ENCODE measurements at regions not wholly inside any gene's neighbourhood (a gene's known extent, or its start where the extent isn't known, plus 50 kb on each side); places are given as distances from the start of the nearest gene placed in this dataset.

GRCh38 chr10:109456566-109457301 is 466.6 kb downstream of the XPNPEP1 start:
- peaks cover 0 to 2% (median 0%) of the 10 kb centered on the region in 3 donors for H3K9me3 ChIP-seq (ENCODE audit: control insufficient read depth in 2 of 3, insufficient read depth in 1 of 3, low read length in 3 of 3)
- no peak overlapping the region for H3K9ac ChIP-seq (ENCODE audit: low read length in 3 of 3)
- peak overlapping the region in 1 of 3 donors; percentile 28 for H3K4me3 ChIP-seq (ENCODE audit: low read length in 3 of 3)
- no peaks in the 10 kb centered on the region for H3K36me3 ChIP-seq (ENCODE audit: control insufficient read depth in 2 of 3, insufficient read depth in 3 of 3, low read length in 3 of 3)
- TF ChIP-seq, protein P1, sequence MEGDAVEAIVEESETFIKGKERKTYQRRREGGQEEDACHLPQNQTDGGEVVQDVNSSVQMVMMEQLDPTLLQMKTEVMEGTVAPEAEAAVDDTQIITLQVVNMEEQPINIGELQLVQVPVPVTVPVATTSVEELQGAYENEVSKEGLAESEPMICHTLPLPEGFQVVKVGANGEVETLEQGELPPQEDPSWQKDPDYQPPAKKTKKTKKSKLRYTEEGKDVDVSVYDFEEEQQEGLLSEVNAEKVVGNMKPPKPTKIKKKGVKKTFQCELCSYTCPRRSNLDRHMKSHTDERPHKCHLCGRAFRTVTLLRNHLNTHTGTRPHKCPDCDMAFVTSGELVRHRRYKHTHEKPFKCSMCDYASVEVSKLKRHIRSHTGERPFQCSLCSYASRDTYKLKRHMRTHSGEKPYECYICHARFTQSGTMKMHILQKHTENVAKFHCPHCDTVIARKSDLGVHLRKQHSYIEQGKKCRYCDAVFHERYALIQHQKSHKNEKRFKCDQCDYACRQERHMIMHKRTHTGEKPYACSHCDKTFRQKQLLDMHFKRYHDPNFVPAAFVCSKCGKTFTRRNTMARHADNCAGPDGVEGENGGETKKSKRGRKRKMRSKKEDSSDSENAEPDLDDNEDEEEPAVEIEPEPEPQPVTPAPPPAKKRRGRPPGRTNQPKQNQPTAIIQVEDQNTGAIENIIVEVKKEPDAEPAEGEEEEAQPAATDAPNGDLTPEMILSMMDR (IDR thresholded peaks at IDR 0.05; ENCODE audit: borderline replicate concordance, extremely low read depth, insufficient read depth), result no peak
- DNase-seq (peak; percentile 52 to 62 (median 61)), FAIRE-seq (no peak)
- H3K4me1 ChIP-seq (ENCODE audit: control insufficient read depth in 2 of 3, insufficient read depth in 2 of 3, low read depth in 1 of 3, low read length in 3 of 3), result no peaks in the 10 kb centered on the region
- intact Hi-C loops (cut with DNase I), result no loop called here
- H3K27ac ChIP-seq (ENCODE audit: low read depth in 2 of 2, low read length in 2 of 2), result no peak overlapping the region
- peaks cover 6% of the 10 kb centered on the region for H3K27me3 ChIP-seq (ENCODE audit: control insufficient read depth, insufficient read depth, low read length)

GRCh38 chr10:109454691-109455090 is 468.6 kb downstream of the XPNPEP1 start:
- H3K9me3 ChIP-seq (ENCODE audit: control insufficient read depth in 2 of 3, insufficient read depth in 1 of 3, low read length in 3 of 3), result peaks cover 0 to 2% (median 0%) of the 10 kb centered on the region in 3 donors
- H3K4me1 ChIP-seq (ENCODE audit: control insufficient read depth in 2 of 3, insufficient read depth in 2 of 3, low read depth in 1 of 3, low read length in 3 of 3), result no peaks in the 10 kb centered on the region
- peaks cover 6% of the 10 kb centered on the region for H3K27me3 ChIP-seq (ENCODE audit: control insufficient read depth, insufficient read depth, low read length)
- no peak overlapping the region for H3K4me3 ChIP-seq (ENCODE audit: low read length in 3 of 3)
- no peaks in the 10 kb centered on the region for H3K36me3 ChIP-seq (ENCODE audit: control insufficient read depth in 2 of 3, insufficient read depth in 3 of 3, low read length in 3 of 3)
- FAIRE-seq (no peak), DNase-seq (no peak)
- intact Hi-C loops (cut with DNase I), result no loop called here
- no peak overlapping the region for H3K9ac ChIP-seq (ENCODE audit: low read length in 3 of 3)
- no peak overlapping the region for H3K27ac ChIP-seq (ENCODE audit: low read depth in 2 of 2, low read length in 2 of 2)
- TF ChIP-seq, protein P1 (IDR thresholded peaks at IDR 0.05; ENCODE audit: borderline replicate concordance, extremely low read depth, insufficient read depth), result no peak

DNA sequence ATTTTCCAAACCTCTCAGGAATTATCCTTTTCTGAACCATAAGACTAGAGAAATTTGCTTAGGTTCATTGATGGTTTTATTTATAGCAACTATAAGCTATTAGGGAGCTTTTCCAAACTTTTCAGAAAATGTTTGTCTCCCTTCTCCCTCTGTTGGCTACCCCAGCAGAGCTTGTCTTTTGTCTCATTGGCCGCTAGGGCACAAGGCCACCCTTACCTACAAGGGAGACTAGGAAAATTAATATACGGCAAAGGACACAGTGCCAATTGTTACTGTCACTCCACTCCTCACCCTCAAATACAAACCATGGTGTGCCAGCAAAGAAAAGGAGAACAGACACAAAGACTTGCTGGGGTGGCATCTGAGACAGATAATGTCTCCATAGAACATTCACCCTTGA is 471.4 kb downstream of the XPNPEP1 start:
- DNase-seq, result no peak
- peaks cover 3% of the 10 kb centered on the region for H3K27me3 ChIP-seq (ENCODE audit: control insufficient read depth, insufficient read depth, low read length)
- TF ChIP-seq, protein P1 (IDR thresholded peaks at IDR 0.05; ENCODE audit: borderline replicate concordance, extremely low read depth, insufficient read depth), result no peak
- intact Hi-C loops (cut with DNase I), result no loop called here
- no peak for FAIRE-seq
- H3K4me1 ChIP-seq (ENCODE audit: control insufficient read depth in 2 of 3, insufficient read depth in 2 of 3, low read depth in 1 of 3, low read length in 3 of 3), result no peaks in the 10 kb centered on the region
- no peak overlapping the region for H3K27ac ChIP-seq (ENCODE audit: low read depth in 2 of 2, low read length in 2 of 2)
- H3K9ac ChIP-seq (ENCODE audit: low read length in 3 of 3), result no peak overlapping the region
- H3K4me3 ChIP-seq (ENCODE audit: low read length in 3 of 3), result no peak overlapping the region
- H3K9me3 ChIP-seq (ENCODE audit: control insufficient read depth in 2 of 3, insufficient read depth in 1 of 3, low read length in 3 of 3), result no peaks in the 10 kb centered on the region
- H3K36me3 ChIP-seq (ENCODE audit: control insufficient read depth in 2 of 3, insufficient read depth in 3 of 3, low read length in 3 of 3), result no peaks in the 10 kb centered on the region

All from kidney (tissue), 13 donors.